ENCODE measurements at regions not wholly inside any gene's neighbourhood (a gene's known extent, or its start where the extent isn't known, plus 50 kb on each side); places are given as distances from the start of the nearest gene placed in this dataset.

DNA sequence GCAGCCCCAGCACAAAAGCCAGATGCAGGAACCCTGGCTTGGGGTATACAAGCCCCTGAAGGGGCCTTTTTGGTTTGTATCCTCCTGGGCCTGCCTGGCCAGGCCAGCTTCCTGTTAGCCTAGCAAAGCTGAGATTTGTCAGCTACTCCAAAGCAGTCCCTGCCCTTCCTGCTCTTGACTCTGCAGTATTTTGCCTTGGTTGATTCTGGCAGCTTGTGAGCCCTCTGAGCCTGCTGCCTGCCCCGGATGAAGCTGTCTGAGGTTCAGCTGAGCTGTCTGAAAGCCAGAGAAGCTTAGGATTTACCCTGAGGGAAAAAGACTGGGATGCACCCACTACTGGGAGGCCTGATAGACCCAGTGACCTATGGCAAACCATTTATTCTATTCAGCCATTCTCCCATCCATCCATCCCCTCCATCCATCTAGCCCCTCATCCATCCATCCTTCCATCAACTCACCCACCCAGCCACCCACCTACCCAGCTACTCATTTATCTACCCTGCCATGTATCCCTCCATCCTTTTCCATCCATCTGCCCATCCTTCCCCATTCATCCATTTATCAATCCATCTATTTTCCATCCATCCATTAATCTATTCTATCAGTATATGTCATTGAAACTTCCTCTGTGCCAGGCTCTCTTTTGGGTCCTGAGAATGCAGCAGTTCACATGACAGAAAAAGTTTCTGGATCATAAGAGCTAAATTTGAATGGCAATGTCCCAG is 307.5 kb downstream of the DHX35 start:
- no peak for DNase-seq

GRCh38 chr20:39268981-39269461 is 306.9 kb downstream of the DHX35 start:
- no peak for DNase-seq

DNA sequence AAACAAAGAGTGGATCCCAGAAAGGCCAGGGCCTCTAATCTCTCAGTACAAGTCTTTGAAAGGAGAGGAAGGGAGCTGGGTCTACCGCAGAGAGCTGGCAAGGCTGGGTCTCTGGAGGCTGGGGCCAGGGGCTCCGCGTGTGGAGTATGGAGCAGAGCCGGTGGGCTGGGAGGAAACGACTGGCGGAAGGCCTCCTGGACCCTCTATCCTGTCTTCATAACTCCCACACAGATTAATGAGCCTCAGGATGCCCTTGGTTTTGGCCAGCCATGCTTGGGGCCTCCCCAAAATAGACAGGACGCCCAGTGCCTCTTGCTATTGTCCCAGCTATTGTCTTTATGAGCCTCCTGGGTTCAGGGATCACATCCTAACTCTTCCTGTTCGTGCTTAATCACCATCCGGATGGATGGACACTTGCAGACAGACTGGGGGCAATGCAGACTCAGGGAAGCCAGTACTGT is 306.4 kb downstream of the DHX35 start:
- no peak for DNase-seq

DNA sequence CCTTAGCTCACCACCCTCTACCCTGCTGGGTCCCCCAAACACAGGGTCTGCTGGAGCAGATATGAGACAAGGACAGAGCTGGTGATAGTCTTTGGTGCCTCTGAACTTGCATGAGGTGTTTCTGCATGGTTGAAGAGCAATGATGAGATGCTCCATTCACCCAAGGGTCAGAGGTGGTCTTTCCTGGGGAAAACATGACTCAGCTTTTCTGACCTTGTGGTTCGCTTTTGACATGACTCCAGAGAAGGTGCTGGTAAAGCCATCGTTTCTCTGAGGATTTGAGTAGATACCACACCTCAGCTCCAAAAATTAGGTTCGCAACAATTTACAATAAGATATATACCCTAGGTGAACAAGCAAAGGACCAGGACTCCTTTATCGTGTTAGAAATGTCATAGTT is 304.8 kb downstream of the DHX35 start:
- no peak for DNase-seq

GRCh38 chr20:39264506-39265172 is 302.5 kb downstream of the DHX35 start:
- no peak for DNase-seq

GRCh38 chr20:39263076-39263475 is 300.9 kb downstream of the DHX35 start:
- DNase-seq, result no peak

GRCh38 chr20:39259808-39260207 is 297.7 kb downstream of the DHX35 start:
- DNase-seq, result no peak

DNA sequence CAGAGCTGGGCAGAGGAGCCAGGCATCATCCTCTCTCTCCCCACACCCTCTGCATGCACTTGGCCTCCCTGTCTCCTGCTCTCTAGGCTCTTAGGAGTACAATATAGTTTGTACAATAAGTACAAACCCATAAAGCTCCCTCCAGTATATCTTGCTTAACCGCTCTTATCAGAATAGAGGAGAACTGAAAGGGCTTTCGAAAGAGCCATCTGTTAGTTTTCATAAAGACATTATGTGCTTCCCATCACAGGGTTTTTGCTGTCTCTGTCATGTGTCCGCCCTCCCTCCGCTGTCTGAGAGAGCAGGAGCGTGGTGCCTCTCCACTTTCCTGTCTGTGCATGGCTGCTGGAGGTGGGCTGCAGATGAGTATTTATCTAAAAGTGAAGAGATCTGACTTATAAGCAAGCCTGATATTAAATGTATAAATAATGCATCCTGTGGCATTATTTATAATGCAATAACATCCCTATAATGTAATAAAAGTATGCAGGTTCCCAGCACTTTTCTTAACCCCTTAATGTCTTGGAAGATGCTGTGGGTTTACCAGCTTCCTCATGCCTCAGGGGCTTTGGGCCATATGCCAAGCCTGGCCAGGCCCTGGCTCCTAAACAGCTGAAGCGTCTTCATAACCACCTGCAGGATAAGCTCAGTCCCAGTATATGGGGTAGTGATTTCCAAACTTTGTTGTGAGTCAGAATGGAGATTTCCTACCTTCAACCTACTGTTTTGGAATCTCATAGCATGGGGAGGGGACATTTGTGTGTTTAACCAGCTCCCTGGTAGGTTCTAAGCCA is 297.1 kb downstream of the DHX35 start:
- DNase-seq, result no peak

- no peak for DNase-seq
Measured at GRCh38 chr20:39258253-39258652, 296.1 kb downstream of the DHX35 start.

GRCh38 chr20:39253051-39253755 is 291.1 kb downstream of the DHX35 start:
- DNase-seq, result no peak

- no peak for DNase-seq
Measured at GRCh38 chr20:39252035-39252434, 289.9 kb downstream of the DHX35 start.

DNA sequence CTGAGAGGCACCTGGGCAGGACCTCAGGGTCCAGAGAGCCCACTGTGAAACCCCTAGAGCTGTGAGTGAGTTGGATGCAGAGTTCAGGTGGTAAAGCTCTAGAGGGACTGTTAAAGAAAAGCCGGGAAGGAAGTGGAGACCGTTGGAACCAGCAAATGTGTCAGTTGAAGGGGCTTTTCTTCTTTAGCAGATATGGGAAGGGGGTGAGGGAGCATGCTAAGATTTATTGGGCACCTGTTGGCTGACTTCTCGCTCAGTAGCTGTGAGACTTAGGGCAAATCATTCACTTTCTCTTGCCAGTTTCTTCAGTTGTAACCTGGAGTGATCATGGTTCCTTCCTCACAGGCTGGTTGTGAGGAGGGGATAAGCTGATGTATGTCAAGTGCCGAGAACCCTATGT is 287.7 kb downstream of the DHX35 start:
- DNase-seq, result no peak

DNA sequence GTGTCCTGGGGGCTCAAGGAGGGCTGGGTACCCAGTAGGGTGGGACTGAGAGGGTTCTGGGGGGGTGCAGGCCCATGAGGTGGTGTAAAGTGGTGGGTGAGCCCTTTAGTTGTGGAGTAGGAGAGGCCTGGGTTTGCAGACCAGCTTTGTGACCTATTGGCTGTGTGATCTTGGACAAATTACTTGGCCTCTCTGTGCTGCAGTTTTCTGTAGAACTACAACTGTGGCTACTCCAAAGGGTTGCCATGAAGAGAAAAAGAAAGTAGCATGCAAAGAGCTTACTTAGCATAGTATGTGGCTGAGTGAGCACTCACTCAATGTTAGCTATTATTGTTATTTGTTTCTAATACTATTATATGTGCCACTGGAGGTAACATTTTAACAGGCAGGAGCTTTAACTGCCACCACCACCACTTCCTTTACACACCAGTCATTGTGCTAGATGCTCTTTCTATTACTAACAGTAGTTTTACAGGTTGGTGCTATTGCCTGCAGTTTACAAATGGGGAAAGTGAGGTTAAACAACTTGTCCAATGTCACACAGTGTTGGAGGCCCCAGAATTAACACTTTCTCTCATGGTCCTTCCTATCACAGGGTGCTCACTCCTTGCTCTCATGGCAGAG is 286.8 kb downstream of the DHX35 start:
- no peak for DNase-seq

- DNase-seq, result no peak
Measured at GRCh38 chr20:39248171-39248861, 286.2 kb downstream of the DHX35 start.

GRCh38 chr20:39246436-39246835 is 284.3 kb downstream of the DHX35 start:
- no peak for DNase-seq

- no peak for DNase-seq
Measured at GRCh38 chr20:39245685-39246311, 283.7 kb downstream of the DHX35 start.

GRCh38 chr20:39243962-39244361 is 281.8 kb downstream of the DHX35 start:
- DNase-seq, result no peak

GRCh38 chr20:39242614-39243013 is 280.5 kb downstream of the DHX35 start:
- no peak for DNase-seq

DNA sequence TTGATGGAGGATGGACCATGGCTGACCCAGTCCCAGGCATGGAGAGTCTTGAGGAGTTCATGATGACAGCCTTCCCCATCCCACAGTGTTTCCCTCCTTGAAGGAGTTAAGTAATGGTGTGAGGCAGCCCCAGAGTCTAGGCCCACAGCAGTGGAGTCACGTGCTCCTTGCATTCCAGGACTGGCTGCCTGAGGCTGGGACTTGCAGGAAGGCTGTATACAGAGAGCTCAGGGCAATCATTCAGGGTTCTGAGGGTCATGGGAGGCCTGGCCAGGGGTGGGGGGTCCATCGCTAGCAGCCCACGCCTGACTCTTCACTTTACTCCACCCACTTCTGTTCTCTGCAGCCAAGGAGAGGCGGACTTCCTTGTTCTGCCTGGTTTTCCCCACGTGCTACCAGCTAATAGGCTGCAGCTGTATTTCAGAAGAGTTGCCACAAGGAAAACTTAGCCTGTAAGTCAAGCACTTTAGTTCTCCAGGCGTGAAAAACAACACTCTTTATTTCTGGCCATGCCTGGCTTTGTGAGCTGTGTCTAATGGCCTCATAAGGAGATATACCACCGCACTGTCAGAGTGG is 272.5 kb downstream of the DHX35 start:
- no peak for DNase-seq

DNA sequence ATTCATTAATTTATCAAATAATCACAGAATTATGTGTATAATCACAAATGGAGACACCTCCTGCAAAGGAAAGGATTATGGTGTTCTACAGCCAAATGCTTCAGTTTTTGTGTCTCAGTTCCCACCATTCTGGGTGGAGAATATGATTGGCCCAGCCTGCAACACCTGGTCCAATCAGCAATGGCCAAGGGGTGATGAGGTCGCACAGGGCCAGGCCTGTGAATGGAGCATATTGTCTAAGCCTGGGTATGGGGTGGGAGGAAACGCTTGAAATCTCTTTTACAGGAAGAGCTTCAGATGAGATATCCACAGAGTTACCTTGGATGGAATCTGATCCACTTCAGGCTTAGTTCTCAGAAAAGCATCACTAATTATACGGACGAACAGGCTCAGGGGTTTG is 271.6 kb downstream of the DHX35 start:
- DNase-seq, result no peak

DNA sequence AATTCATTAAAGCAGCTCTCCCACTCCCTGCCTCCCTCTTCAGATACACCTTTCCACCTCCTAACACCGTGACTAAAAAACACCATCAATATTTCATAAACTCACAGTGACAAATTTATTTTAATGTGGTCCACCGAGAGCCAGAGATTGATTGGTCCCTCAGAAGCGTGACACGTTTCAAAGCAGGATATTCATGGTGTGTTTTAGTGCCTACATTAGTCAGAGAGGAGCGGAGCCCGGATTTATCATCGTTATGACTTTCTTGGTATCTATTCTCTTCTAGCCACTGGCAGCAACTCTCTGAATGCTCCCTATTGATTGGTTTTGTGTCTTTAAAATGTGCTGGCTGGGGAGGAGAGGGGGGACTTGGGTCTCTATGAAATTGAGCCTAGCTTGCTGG is 265.3 kb downstream of the DHX35 start:
- no peak for DNase-seq
